Forelimb muscle (tissue), 1 donor: ENCODE measurements at regions not wholly inside any gene's neighbourhood (a gene's known extent, or its start where the extent isn't known, plus 50 kb on each side); places are given as distances from the start of the nearest gene placed in this dataset.

Source experiments
- DNase-seq: peaks from one replicate; pipeline ENCODE4 v3.0.0-alpha.2; 2013; ENCODE audit warnings: low read depth

GRCh38 chr15:46413799-46414198 lies 779.0 kb downstream of the SQOR start:
- DNase-seq: no peak

GRCh38 chr15:46416544-46416943 lies 781.7 kb downstream of the SQOR start:
- DNase-seq: peak; percentile 13

- DNase-seq: no peak
These were observed 786.2 kb downstream of the SQOR start for GRCh38 chr15:46420990-46421389.

GRCh38 chr15:46441294-46442062 lies 806.6 kb downstream of the SQOR start:
- no peak for DNase-seq

DNA sequence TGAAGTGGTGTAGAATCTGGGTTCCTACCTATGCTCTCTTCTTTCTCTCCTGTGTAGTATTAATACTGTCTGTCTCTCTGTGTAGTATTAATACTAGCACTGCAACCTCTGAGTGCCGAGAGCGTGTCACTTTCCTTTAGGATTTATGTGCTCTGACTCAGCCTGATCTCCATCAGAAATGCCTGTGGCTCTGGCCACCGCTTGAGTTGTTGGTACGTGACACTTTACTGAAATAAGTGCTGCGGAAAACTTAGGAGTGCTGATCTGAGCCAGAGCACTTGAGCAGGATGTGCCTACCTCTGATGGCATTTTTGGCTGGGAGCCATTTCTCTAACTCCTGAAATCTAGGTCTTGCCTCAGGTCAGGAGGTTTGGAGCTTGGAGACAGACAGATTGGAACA lies 807.4 kb downstream of the SQOR start:
- DNase-seq: no peak

- no peak for DNase-seq
These were observed 808.2 kb downstream of the SQOR start for GRCh38 chr15:46442901-46443590.

DNA sequence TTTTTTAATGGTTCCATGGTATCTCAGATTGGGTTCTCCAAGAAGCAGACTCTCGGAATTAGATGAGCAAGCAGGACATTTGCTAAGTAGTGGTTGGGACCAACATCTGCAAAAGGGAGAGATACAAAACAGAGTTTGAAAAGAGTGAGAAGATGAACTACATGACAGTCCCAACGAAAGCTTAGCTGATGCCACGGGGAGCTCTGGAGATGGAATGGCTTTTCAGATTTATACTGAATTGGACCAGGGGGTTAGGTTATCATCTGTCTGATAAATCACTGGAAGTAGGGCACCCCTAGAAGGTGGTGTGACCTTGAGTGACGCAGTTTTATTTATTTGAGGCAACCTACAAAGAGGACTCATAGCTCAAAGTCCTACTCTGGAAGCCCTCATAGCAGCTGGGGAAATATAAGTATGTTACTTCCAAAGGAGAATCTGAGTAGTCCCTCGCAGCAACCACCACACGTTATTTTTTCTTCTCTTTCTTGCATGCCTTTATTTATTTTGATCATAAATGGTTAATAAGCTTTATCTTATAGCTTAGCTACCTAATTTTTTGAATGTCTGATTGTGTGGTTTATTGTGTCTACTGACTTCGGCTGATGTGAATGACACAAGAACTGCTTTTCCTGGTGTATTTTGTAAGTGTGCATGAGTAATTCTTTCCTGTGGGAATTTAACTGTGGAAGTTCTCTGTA lies 815.4 kb downstream of the SQOR start:
- no peak for DNase-seq

GRCh38 chr15:46450810-46451182 lies 816.0 kb downstream of the SQOR start:
- DNase-seq: no peak

DNA sequence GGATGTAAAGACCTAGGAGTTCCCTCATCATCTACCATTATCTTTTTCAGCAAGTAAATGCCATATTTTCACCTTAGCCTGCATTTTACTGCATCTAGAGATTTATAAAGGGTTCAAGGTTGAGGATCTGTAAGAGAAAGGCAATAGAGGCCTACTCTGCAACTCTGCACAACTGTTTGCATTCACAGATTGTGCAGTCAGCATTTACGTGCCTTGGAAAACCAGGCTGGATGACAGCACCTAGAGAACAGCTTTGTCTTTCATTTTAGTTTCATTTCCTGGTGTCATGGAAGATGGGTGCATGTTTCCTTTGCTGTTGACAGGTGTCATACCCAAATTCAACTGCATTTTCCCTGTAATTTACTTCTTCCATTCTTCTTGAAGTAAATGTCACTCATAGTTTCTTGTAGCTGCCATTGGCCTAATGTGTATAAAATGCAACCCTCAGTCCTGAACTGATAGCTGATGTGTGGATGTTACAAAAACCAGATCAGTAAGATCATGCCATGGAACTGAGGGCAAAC lies 817.5 kb downstream of the SQOR start:
- no peak for DNase-seq

DNA sequence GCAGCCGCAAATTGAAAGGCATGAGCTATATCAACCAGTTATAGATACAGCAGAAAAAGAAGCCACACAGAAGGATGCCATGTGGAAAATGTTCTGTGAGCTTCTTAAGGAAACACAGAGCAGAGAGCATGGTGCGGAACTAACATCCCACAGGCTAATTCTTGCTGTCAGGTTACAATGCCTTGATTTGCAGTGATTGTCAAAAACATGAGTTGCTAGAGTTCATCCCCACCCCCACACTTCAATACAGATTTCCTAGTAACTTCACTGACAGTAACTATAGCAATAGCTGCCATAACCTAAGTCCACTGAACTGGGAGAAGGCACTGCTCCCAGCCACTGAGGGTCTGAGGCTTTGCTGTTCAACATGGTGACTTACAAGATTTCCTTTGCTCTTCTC lies 821.6 kb downstream of the SQOR start:
- DNase-seq: no peak

GRCh38 chr15:46460431-46461094 lies 825.7 kb downstream of the SQOR start:
- DNase-seq: no peak

DNA sequence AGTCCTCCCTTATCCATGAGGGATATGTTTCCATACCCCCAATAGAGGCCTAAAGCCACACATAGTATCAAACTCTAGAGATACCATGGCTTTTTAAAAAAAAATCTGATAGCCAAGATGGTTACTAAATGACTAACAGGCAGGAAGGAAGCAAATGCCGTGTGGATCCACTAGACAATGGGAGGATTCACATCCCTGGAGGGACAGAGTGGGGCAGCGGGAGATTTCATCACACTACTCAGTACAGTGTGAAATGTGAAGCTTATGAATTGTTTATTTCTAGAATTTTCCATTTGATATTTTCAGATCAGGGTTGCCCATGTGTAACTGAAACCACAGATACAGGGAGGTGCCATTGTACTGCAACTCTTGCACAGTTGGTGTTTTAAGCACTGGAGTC lies 826.6 kb downstream of the SQOR start:
- no peak for DNase-seq

- DNase-seq: no peak
These were observed 832.2 kb downstream of the SQOR start for GRCh38 chr15:46467041-46467440.

- DNase-seq: no peak
These were observed 836.3 kb downstream of the SQOR start for GRCh38 chr15:46471096-46471495.

GRCh38 chr15:46489276-46489675 lies 854.4 kb downstream of the SQOR start:
- no peak for DNase-seq

DNA sequence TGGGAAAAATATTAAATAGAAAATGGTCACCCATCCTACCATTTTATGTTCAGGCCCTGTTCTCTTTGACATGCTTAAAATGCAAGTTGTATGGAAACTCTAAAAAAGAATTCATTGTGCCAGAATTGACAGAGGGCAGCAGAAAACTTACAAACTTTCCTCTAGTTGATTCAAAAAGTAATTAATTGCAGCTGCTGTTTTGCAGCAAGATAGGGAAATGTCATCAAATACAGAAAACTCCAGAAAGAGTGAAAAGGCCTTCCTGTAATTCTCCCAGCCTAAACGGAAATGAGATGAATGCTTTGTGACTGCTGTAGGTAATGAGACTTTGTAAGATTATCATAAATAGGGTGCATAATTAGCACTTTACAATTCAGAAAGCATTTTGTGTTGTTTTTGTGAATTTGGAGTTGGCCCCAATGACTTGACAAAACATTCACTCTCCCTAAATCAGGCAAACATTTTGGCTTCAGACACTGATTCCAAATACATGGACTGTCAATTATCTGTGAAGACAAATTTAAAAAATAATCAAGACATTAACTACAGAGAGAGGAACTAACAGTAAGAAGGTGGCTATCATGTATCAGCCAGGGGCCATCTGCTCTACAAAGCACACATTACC lies 861.8 kb downstream of the SQOR start:
- DNase-seq: no peak

DNA sequence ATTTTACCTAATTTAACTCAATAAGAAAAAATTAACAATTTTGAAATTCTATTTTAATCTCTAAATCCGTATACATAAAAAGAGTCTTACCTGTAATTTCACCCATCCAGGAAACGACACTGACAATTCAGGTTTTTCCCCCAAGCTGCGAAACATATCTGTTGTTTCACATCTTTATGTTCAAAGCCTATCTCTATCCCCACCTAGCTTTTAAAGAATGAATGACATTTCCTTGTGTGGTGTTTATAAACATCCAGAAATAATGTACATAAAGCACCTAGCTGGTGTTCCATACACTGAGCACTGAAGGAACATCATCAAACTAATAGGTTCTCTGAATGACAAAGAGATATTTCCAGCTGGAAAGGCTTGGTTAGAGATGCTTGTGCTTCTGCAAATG lies 867.8 kb downstream of the SQOR start:
- DNase-seq: no peak

- no peak for DNase-seq
These were observed 883.6 kb downstream of the SQOR start for GRCh38 chr15:46518381-46518780.

DNA sequence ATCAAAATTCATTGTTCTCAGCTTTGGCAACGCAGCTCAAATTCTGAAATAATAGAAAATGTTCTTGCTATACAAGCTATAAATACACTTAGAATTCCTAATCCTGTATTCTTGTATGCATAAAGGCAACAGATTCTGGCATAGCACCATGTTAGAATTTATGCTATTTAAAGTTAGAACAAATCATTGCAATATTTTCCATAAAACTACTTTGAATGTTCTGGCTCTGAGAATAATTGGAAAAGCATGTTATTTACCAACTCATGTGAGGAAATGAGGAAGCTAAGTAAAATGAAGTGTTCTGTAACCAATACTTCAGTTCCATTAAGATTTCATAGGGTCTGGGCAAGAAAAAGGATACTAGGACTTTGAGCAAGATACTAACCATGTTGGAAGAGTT lies 888.9 kb downstream of the SQOR start:
- DNase-seq: peak; percentile 6

- no peak for DNase-seq
These were observed 891.3 kb downstream of the SQOR start for GRCh38 chr15:46525984-46526725.

DNA sequence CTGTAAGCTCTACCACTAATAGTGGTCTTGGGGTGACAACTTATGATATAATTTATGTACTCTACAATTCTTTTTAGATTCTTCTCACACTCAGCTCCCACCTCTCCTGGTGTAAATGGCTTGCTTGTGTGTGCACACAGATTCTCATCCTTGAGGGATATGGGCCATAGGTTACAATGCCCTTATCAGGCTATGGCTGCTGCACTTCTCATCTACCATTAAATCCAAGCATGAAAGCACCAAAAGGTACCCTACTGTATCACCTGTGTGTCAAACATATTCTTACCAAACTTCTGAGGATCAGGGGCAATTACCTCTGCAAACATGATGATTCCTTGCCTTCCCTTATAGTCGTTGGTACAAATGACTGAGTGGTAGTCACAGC lies 891.9 kb downstream of the SQOR start:
- DNase-seq: no peak
